Testis (tissue), 2 donors: ENCODE measurements at regions not wholly inside any gene's neighbourhood (a gene's known extent, or its start where the extent isn't known, plus 50 kb on each side); places are given as distances from the start of the nearest gene placed in this dataset.

ENCODE experiments used
- POLR2A ChIP-seq: fragments of 450-650 bp; IDR thresholded peaks from one replicate; pipeline ENCODE4 v1.6.1; 2017; ENCODE audit warnings: antibody characterized with exemption, mild to moderate bottlenecking, moderate library complexity
- TF ChIP-seq, protein P1 (sequence below), 3 experiments: fragments of 450-650 bp in 2 of 3; fragments of 200-600 bp in 1 of 3; sonication (generic) in 1 of 3; IDR thresholded peaks; one replicate each; pipeline ENCODE4 v1.5.1; 2016 to 2019; ENCODE audit warnings: antibody characterized with exemption in 3 of 3, mild to moderate bottlenecking in 2 of 3, moderate library complexity in 1 of 3

DNA sequence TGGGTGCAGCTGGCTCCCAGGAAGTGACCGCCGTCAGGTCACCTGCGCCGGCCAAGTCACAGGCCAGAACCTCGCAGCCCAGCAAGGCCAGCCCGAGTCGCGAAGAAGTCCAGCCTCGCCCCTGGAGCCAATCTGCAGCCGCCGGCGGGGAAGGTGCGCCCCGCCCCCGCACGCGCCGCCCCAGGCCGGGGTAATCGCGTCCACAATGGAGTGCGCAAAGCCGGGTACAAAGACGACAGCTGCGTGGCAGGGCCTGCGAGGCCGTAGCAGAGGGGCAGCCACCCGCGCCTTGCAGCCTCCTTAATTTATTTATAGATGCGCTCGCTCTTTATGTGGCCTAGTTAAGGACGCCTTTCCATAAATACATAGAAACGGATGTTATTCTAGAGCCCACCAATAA, 139.4 kb upstream of the CPEB2 start:
- no peak for TF ChIP-seq POLR2A
- TF ChIP-seq, protein P1, sequence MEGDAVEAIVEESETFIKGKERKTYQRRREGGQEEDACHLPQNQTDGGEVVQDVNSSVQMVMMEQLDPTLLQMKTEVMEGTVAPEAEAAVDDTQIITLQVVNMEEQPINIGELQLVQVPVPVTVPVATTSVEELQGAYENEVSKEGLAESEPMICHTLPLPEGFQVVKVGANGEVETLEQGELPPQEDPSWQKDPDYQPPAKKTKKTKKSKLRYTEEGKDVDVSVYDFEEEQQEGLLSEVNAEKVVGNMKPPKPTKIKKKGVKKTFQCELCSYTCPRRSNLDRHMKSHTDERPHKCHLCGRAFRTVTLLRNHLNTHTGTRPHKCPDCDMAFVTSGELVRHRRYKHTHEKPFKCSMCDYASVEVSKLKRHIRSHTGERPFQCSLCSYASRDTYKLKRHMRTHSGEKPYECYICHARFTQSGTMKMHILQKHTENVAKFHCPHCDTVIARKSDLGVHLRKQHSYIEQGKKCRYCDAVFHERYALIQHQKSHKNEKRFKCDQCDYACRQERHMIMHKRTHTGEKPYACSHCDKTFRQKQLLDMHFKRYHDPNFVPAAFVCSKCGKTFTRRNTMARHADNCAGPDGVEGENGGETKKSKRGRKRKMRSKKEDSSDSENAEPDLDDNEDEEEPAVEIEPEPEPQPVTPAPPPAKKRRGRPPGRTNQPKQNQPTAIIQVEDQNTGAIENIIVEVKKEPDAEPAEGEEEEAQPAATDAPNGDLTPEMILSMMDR (IDR thresholded peaks at IDR 0.05), result no peak
